Stimulated activated CD4-positive, alpha-beta T cell treated with anti-CD3 and anti-CD28 coated beads, Interleukin-12 subunit alpha, Interleukin-12 subunit beta, amount 100 ng/mL, for 48 hours (primary cell): ENCODE measurements at regions not wholly inside any gene's neighbourhood (a gene's known extent, or its start where the extent isn't known, plus 50 kb on each side); places are given as distances from the start of the nearest gene placed in this dataset.

Experiments
- DNase-seq, 3 donors: peaks; one replicate each; pipeline ENCODE4 v3.0.0-alpha.2; 2020; ENCODE audit warnings: low read depth in 2 of 3, low spot score in 1 of 3

DNA sequence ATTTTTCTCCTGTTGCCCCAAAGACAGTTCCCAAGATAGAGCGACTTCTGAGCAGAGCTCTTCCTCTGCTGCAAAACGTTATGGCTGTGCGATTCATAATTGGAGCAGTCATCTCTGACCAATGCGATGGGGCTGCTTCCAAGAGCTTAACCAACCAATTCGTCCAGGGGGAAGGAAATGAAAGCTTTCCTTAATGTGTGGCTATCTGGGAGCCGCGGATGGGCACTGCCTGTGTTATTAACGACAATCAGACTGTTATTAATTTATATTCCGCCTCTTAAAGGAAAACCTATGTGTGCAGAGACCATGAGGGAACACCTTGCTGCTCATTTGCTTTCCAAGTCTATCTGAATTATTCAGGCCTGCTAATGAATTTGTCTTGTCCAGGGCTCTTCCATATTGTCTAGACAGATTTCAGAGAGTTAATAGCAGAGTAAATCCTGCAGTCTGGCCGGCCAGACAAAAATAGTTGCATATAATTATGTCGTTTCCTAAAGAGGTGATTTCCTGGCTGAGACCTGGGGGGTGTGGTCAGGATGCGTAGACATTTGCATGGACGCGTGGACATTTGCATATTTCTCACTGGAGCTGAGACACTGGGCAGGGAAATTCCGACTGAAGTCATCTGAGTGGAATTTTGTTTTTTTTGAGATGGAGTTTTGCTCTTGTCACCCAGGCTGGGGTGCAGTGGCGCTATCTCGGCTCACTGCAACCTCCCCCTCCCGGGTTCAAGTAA is 135.4 kb downstream of the HMX1 start:
- DNase-seq, result no peak

DNA sequence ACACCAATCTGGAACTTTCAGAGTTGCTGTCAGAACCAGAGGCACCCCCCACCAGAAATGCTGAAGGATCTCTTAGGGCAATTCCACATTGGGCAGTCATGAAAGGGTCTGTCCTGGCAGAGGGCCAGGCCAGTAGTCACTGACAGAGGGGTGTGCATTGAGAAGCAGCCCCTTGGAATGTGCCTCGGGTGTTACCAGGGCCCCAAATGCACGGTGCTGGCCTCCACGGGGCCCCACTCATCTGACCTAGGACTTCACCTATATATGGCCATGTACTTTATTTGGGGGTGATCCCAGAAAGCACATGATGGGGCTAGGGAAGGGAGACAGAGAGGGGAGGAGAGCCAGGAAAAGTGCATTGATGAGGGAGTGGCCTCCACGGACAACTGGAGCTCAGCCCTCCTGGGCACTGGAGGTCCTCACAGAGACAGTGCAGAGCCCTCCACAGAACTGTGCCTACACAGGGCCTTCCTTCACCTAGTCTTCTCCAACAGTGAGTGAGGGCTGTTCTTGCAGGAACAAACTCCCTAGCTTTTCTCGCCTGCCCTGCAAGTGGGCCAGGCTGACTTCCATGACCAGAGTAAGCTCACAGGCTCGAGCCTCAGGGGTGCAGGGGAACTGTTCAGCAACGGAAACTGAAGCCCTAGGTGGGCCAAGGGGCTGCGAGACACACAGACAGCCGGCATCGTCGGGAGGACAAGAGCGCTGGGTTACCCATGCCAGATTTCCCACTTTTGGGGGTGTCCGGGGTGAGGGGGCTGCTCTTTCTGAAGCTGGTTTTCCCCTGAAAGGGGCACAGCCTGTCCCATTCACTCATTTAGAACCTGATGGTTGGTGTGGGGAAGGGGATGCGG is 136.2 kb downstream of the HMX1 start:
- no peak for DNase-seq

DNA sequence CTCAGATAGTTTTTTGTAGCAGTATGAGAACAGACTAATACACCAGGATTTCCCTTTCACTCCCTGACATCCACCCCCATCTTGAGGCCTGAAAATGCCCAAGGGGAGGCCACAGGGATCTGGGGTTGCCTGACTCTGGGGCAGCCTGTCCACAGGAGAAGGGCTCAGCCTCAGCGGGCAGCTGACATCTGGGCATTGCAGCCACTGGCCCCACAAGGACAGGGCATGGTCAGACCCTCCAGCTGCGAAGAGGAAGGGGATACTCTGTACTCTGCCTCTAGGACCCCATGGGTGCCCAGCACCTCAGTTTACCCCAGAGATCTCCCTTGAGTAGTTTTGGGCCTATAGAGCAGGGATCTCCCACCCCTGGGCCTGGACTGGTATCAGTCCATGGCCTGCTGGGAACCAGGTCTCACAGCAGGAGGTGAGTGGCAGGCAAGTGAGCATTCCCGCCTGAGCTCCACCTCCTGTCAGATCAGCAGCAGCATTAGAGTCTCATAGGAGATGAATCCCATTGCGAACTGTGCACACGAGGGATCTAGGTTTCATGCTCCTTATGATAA is 138.9 kb downstream of the HMX1 start:
- no peak for DNase-seq

DNA sequence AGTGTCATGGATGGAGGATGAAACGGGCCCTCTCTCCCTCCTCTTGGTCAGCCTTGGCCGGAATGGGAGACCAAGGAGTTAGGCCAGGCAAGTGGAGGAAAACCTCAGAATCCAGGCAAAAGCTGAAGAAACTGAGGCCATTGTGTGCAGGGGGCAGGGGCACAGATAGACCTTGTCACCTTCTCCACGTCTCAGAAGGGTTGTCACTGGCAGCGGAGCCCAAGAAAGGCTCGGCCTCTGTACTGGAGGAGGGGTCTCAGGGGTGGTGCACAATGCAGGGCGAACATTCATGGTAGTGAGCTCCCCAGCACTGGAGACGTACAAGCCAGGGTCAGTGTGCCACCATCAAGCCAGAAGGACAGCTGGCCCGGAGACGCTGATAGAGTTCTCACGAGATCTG is 139.5 kb downstream of the CPZ start:
- DNase-seq, result no peak

DNA sequence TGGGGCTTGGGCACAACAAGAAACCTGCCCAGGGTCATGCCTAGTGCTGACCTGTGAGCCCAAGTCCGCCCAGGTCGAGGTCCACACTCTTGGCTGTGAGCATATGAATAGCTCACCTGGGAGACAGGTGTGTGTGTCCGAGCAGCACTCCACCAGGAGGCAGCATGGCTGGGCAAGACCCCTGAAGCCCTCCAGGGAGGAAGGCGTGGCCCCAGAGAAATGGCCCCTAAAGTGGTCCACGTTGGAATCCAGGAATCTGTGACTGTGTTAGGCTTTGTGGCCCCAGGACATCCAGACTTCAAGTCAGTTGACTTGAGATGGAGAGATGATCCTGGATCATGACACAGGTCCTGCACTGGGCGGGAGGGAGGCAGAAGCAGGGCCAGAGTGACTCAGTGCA is 138.8 kb downstream of the CPZ start:
- DNase-seq, result no peak

DNA sequence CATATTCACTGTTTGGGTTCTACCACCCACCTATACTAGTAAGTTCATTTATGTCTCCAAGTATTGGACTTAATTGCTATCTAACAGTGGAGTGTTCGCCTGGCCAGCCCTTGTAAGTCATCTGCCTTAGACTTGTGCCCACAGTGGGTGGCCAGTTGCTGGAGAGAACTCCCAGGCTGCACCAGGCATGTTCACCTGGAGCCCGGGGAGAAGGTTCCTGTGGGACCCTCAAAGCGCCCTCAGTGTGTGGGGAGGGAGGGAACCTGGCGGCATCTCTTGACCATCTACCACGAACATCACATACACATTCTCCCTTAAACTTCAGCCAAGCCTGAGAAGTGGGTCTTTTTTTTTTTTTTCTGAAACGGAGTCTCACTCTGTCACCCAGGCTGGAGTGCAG is 138.1 kb downstream of the CPZ start:
- no peak for DNase-seq

DNA sequence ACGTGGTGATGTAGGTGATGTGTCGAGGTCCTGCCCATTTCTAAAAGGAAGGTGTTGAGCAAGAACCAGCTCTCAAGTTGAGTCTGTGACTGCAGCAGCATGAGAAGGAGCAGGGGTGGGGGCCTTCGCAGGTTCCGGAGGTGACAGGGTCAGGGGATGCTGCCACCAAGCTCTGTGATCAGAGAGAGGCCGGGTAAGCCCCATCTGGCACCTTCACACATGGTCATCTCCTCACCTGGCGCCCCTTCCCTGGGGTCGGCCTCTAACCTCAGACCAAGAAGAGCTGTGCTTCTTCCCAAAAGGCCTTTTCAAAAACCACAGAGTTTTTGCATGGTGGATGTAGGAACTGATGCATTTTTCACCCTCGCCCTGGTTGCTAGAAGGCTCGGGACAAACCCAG is 137.6 kb downstream of the CPZ start:
- DNase-seq, result no peak

DNA sequence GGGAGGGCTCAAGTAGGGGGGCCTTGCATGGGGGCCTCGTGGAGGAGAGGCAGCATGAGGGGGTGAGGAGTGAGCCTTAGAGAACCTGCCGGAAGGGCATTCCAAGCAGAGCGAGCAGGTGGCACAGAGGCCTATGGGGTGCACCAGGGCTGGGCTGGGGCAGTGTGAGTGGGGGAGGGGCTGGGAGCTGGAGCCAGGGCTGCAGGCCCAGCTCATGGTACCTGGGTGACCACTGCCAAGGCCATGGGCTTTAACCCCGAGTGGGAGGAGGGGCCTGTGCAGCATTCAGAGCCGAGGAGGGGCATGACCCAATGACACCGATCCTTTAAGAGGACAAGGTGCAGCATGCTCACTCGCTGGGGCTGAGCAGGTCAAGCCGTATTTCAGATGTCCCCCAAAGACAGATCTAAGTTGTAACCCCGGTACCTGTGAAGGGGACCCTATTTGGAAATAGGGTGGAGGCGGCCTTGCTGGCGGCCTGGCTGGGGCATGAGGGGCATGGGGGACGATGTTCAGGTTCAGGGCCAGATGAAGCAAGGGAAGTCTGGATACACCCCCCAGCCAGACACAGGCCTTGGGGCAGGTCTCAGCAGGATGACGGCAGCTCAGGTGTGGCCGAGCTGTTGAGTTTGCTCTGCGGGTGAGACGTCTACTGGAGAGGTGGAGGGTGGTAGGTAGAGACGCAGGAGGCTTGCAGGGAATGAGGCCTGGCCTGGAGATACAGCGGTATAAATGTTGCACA is 137.0 kb downstream of the CPZ start:
- DNase-seq, result no peak

DNA sequence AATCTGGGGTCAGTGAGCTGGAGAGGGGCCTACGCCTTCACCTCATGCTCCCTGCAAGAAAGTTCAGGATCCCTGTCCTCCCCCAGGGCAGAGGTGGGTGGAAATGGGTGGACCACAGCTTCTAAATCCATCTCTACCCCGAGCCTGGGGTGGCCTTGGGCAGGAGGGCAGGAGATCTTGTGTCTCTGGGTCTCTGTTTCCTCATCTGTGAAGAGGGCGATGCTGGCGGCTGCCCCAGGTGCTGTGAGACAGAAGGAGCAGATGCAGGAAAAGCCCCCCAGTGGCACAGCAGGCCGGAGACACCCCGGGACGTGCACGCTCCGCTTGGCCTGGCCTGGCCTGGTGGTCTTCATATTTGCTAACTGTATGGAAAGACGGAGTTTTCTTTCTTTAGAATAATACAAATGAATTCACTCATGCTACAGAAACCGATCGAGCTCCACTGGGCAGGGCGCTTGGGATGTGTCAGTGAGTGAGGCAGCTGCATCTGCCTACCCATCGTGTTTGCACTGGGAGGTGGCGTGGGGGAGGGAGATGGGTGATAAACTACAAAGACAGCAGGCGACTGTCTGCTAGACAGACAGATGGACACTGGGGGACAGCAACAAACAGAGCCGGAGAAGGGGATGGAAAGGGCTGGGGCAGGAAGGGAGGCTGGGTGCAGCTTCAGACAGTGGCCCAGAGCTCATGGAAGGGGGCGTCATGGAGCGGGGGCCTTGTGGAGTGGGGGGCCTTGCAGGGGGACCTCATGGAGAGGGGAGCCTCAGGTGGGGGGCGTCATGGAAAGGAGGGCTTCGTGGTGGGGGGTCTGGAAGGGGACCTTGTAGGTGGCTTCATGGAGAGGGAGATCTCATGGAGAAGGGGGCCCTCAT is 136.2 kb downstream of the CPZ start:
- no peak for DNase-seq

DNA sequence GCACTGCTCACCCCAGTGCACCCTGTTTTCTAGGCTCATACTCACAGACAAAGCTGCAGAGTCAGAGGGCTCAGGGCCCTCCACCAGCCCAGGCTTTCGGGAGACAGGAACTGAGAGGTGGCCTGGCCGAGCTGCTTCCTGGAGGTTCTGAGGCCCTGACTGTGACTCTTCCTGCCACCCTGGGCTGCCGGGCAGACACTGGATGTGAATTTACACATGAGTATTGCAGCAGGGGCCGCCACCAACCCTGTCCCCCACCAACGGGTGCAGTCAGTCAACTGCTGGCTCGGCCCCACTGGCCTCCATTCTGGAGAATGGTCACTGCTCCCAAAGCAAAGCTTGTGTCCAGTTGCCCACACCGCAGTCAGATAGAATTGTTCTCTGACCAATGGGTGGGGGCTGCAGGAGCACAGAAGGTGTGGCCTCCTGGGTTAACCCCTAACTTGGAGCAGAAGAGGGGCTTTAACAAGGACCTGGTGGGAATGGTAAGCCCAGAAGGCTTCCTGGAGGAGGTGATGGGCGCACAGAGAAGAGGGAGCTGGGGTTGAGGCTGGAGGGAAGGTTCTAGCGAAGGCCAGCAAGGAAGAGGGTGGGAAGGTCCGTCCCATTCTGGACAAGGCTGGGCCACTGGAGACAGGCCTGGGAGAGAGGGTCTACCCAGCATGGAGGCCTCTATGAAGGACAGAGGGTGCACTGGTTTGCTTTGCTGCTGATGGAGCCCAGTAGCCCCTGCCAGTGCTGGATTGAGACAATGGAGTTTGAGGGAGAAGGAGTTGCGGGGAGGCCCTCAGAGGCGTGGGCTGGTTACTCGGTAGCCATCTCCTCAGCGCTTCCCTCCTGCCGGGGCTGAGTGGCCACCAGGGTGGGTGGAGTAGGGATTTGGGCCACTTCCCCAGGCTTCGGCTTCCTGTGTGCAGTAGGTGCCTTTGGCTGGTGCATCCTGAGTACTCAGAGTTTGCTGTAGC is 135.3 kb downstream of the CPZ start:
- no peak for DNase-seq

DNA sequence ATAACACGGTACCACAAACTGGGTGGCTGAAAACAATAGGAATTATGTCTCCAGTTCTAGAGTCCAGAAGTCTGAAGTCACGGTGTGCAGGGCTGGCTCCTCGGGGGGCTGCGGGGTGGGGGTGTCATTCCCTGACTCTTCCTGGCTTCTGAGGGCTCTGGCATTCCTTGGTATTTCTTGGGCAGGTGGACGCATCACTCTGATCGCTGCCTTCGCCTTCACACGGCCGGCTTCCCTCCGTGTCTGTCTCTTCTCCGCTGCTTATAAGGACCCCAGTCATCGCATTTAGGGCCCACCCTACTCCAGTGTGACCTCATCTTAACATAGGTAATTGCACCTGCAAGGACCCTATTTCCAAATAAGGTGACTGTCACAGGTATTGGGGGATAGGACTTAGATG is 134.6 kb downstream of the CPZ start:
- DNase-seq, result no peak

DNA sequence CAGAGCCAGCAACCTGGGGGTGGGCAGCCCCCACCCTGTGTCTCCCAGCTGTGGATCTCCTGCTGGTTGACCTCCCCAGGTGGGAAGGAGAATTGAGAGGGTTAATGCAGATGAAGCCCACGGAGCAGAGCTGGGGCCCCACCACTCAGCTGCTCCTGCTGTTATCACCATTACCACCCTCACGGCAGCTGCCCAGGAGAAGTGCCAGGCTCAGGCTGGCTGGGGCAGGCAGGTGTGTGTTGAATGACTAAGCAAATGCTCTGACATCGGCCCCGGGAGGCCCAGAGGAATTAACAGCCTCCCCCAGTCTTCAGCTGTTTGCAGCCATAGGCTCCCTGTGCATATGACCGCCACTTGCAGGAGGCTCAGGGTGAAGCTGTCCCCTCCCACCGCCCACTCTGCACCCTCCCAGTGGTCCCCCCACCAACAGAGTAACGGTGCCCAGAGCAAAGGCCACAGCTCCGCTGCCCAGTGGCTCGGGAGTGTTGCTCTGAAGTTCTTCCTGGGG is 133.8 kb downstream of the CPZ start:
- no peak for DNase-seq

DNA sequence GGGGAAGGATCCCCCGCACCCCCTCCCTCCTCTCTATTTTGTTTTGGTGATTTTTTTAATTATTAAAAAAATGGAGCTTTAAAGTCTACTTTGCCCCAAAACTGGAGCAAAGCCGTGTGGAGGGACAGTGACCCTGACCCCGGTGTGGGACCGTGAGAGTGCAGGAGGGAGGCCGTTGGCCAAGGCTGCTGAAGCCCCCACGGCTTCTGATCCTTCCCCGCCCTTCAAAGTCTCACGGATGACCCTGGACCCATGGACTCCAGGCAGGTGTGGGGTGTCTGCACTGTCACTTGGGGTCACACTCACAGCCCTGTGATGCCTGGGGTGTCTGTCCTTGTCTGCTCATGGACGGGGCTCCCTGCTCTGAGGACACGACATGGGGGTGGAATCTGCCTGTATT is 133.3 kb downstream of the CPZ start:
- DNase-seq, result no peak

DNA sequence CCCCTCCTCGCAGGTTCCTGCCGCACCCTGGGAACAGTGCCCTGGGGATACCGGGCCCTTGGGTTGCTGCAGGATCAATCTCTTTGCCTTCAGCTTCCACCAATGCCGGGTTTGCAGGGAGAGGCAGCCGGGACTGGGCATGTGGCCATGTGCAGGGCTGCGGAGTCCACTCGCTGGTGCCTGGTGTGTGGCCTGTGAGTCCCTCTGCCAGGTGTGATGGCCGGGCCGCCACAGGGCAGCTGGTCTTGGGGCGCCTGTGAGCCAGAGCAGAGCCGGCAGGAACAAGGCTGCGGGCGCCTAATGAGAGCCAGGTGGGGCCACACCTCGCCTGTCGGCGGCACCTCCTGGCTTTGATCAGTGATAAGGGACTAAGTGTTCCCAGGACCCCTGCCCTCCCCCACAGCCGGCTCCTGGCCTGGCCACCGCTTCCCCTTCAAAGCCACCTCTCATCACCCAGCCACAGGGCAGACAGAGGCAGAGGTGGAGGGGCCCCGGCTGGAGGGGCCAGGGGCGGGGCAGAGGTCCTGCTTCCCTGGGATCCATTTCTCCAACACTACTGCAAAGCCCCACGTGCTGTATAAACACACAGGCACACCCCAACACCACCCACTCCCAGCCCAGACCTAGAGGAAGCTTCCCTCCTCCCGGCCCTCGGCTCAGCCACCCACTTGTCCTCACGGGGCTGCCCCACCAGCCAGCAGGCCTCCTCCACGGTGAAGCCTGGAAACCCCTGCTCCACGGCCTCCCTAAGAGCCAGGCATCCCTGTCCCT is 132.7 kb downstream of the CPZ start:
- no peak for DNase-seq

DNA sequence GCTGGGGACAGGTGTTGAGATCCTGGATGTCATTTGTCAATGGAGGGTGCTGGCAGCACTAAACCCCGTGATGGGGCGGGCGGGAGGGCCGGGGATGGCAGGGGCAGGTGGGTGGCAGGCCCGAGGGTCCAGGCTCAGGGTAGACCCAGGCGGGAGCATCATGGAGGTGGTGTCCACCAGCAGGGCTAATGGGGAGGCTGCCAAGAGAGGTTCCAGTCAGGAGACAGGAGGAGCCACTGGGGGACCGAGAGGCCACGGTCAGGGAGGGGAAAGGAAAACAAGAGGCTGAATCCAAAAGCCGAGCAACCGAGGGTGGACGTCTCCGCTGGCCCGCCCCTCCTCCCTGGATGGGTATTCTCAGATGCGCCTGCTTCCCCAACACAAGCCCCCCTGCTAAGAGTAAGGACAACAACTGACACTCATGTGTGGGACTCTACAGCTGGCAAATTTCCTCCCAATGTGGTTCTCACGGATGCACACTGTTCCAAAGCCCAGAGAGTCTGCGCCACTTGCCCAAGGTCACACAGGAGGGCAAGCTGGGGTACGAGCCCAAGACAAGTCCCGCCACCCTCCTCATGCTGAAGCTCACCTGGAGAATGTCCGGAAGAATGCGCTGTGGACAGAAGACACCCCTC is 132.0 kb downstream of the CPZ start:
- no peak for DNase-seq

DNA sequence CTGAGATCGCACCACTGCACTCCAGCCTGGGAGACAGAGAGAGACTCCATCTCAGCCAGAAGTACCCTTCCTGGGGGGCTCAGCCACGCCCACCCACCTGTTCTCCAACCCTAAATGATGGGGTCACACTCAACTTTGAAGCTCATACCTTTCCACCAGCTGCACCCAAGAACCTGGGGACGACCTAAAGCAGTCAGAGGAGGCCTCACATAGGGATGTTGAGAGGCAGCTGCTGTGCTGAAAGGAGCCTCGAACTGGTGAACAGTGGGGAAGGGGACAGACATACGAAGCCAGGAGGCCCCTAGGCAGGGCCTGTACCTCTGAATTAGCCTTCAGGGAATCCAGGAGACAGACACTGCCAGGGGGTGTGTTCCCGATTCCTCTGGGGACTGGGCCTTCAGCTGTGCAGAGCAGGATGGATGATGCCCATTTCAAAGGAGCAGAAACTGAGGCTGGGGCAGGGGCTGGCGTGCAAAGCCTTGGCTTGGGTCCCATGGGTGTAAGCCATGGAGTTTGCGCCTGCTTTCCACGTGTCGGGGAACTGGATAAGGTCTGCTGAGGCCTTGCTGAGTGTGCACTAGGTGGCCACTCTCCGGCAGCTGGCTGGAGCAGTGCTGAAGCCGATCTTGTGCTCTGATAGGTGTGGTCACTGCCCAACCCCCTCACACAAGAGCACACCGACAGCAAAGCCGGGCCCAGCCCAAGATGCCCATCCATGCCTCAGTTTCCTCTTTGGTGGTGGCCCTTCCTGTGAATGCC is 130.8 kb downstream of the CPZ start:
- no peak for DNase-seq

DNA sequence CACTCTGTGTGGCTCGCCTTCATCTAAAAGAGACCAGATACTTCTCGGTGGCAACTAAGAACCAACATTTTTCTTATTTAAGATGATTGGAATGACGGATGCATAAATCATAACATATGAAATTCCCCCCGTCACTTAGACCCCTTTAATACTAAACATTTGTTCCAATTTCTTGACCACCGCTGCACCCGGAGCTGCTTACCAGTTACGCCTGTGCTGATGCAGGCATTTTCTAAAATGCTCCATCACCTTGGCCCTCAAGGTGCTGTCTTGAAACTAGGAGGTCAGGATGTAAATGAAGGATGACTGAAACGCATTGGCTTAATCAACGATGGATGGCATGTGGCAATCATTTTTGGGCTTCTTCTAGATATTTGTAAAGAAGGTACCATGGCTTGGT is 130.0 kb downstream of the CPZ start:
- no peak for DNase-seq
